ENCODE measurements at regions not wholly inside any gene's neighbourhood (a gene's known extent, or its start where the extent isn't known, plus 50 kb on each side); places are given as distances from the start of the nearest gene placed in this dataset.

GRCh38 chr12:92089559-92089958, 56.1 kb downstream of the BTG1 start:
- DNase-seq = no peak

- DNase-seq = no peak
Measured at GRCh38 chr12:92088805-92089204, 56.8 kb downstream of the BTG1 start.

GRCh38 chr12:92085736-92086040, 60.0 kb downstream of the BTG1 start:
- DNase-seq = no peak

- DNase-seq = no peak
Measured at GRCh38 chr12:92085040-92085735, 60.5 kb downstream of the BTG1 start.

- DNase-seq = no peak
Measured at GRCh38 chr12:92080911-92081285, 64.7 kb downstream of the BTG1 start.

- DNase-seq = no peak
Measured at GRCh38 chr12:92079054-92079385, 66.6 kb downstream of the BTG1 start.

GRCh38 chr12:92078167-92079053, 67.2 kb downstream of the BTG1 start:
- no peak for DNase-seq

GRCh38 chr12:92077530-92077929, 68.1 kb downstream of the BTG1 start:
- DNase-seq = no peak

GRCh38 chr12:92076101-92076500, 69.5 kb downstream of the BTG1 start:
- no peak for DNase-seq

GRCh38 chr12:92075425-92075914, 70.2 kb downstream of the BTG1 start:
- DNase-seq = no peak

- no peak for DNase-seq
Measured at GRCh38 chr12:92074889-92075288, 70.8 kb downstream of the BTG1 start.

- DNase-seq = no peak
Measured at GRCh38 chr12:92073094-92073493, 72.6 kb downstream of the BTG1 start.

- no peak for DNase-seq
Measured at GRCh38 chr12:92072112-92072511, 73.5 kb downstream of the BTG1 start.

- DNase-seq = no peak
Measured at GRCh38 chr12:92070864-92071445, 74.7 kb downstream of the BTG1 start.

- DNase-seq = no peak
Measured at GRCh38 chr12:92070054-92070863, 75.4 kb downstream of the BTG1 start.

GRCh38 chr12:92068459-92068858, 77.2 kb downstream of the BTG1 start:
- DNase-seq = no peak

GRCh38 chr12:92065639-92066038, 80.0 kb downstream of the BTG1 start:
- DNase-seq = no peak

- no peak for DNase-seq
Measured at GRCh38 chr12:92065018-92065499, 80.6 kb downstream of the BTG1 start.

GRCh38 chr12:92064422-92064821, 81.2 kb downstream of the BTG1 start:
- no peak for DNase-seq

GRCh38 chr12:92063641-92064040, 82.0 kb downstream of the BTG1 start:
- no peak for DNase-seq

- DNase-seq = no peak
Measured at GRCh38 chr12:92062539-92063493, 82.8 kb downstream of the BTG1 start.

- DNase-seq = no peak
Measured at GRCh38 chr12:92061061-92061460, 84.6 kb downstream of the BTG1 start.
